CD4-positive, alpha-beta T cell treated with Interleukin-4 for 1 hour (primary cell): ENCODE measurements at regions not wholly inside any gene's neighbourhood (a gene's known extent, or its start where the extent isn't known, plus 50 kb on each side); places are given as distances from the start of the nearest gene placed in this dataset.
"Not testable (repeated sequence)": the region's sequence is repeated elsewhere in the genome, so short reads cannot be mapped to it uniquely, and the experiment has no call there.

Experiments
- DNase-seq, 2 donors: peaks; one replicate each; pipeline ENCODE4 v3.0.0-alpha.2; 2020 to 2022

GRCh38 chr7:81025360-81025759 is 106.5 kb upstream of the SEMA3C start:
- no peak for DNase-seq

DNA sequence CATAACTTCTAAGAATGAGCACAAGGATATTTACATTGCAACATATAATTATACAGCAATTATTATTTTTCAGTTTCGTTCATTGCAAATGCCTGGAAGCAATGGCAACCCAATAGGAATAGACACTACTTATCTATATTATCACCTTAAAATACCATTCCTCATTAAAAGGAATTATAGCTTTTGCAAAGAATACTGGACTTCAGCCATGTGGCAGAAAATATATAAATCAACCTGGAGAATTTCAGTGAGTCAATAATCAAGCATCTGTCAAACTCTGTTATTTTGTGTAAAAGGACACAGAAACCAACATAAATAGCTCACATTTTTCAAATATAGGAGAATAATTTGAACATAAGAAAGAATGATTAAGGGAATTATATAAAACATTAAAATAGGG is 96.1 kb upstream of the SEMA3C start:
- DNase-seq: no peak

GRCh38 chr7:81014266-81014665 is 95.4 kb upstream of the SEMA3C start:
- DNase-seq: no peak

- no peak for DNase-seq
These were observed 94.4 kb upstream of the SEMA3C start for GRCh38 chr7:81013083-81013817.

DNA sequence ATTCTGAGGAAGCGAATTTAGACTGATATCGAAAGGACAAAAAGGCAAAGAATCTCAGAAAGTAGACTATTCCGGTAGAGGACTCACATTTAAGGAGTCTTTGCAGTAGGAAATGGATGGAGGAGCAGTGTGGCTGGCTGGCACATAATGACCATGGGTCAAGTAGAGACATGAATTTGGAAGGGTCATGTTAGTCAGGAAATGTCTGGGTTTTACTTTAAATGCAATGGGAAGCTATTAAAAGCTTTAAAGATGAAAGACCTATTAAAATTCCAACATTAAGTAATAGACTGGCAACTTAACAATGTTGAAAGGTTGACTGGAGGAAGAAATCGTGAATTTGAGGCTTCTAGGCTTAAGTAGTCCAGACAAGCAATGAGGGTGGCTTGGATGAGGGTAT is 90.0 kb upstream of the SEMA3C start:
- no peak for DNase-seq

DNA sequence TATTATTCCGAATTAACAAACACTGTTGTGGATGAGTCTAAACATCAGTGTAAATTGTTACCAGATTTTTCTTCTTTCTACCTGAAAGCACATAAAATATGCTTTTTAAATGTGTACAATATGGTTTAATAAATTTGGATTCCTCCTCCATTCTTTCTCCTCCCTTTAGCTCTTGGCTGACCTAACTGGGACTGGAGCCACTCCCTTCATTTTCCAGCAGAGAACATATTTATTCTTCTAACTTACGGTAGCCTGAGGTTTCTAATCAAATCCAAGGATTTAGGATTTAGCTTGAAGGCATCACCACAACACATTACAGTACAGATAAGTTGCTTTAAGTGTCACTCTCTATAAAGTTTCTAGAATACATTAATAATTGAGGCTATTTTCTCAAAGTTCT is 88.2 kb upstream of the SEMA3C start:
- DNase-seq: no peak

DNA sequence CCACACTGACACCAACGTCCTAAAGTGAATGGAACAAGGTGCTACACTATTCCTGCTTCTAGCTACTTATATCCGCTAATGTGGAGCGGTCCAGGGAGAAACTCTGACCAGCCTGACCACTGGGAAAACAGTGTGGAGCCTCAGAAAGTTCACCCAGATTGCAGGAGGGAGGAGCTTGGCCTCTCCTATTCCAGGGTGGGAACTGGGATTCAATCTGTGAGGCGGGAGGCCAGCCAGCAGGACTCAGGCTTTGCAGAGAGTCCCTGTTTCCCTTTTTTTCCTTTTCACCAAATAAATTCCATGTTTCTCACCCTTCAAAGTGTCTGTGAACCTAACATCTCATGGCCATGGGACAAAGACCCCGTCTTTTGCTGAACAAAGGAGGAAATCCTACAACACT is 86.4 kb upstream of the SEMA3C start:
- DNase-seq: no peak

- no peak for DNase-seq
These were observed 85.2 kb upstream of the SEMA3C start for GRCh38 chr7:81004098-81004497.

DNA sequence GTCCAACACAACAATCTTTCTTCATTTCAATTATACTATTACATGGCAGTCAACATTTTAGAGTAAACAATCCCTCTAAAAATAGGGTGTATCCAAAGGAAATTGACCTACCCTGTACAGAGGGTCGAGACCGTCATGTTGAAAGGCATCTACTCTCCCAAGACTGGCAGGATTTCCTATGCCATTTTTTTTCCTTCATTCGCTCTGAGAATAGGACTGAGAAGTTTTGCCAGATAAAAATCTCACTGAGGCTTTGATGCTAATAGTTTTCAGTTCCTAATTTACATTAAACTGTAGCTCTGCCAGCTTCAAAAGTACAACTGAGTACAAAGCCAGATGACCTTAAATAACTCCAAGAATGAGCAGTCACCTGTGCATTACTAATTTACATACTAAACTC is 84.5 kb upstream of the SEMA3C start:
- DNase-seq: no peak

GRCh38 chr7:81002421-81002820 is 83.6 kb upstream of the SEMA3C start:
- no peak for DNase-seq

DNA sequence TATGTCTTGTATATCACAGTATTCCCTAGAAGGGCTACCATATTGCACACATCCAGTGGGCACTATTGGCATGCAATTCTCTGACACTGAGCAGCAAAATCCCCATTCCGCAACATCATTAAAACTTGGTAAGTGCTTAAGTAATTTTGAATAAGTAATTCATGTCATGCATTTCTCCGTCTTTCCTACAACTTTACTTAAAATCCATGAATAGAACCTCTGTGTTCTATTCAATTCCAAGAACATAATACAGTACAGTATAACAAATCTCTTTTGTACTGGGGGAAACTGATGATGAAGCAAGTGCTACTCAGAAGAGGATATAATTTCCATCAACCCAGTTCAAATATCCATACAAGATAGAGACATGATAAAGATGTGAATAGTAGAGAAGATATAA is 80.9 kb upstream of the SEMA3C start:
- no peak for DNase-seq

GRCh38 chr7:80999100-80999499 is 80.2 kb upstream of the SEMA3C start:
- DNase-seq: no peak

- DNase-seq: no peak
These were observed 79.0 kb upstream of the SEMA3C start for GRCh38 chr7:80997841-80998240.

DNA sequence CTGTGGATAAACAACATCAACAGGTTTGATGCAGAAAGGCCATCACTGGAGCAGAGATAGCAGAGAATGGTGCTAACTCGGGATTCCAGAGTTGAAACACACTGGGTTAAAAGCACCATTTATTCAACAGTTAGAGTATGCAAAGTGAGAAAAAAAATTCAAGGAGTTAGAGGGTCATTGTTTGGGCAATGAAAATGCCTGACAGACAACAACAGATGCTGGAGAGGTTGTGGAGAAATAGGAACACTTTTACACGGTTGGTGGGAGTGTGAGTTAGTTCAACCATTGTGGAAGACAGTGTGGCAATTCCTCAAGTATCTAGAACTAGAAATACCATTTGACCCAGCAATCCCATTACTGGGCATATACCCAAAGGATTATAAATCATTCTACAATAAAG is 77.4 kb upstream of the SEMA3C start:
- DNase-seq: not testable (repeated sequence)

GRCh38 chr7:80991654-80992053 is 72.8 kb upstream of the SEMA3C start:
- no peak for DNase-seq

- DNase-seq: no peak
These were observed 65.8 kb upstream of the SEMA3C start for GRCh38 chr7:80984619-80985018.

DNA sequence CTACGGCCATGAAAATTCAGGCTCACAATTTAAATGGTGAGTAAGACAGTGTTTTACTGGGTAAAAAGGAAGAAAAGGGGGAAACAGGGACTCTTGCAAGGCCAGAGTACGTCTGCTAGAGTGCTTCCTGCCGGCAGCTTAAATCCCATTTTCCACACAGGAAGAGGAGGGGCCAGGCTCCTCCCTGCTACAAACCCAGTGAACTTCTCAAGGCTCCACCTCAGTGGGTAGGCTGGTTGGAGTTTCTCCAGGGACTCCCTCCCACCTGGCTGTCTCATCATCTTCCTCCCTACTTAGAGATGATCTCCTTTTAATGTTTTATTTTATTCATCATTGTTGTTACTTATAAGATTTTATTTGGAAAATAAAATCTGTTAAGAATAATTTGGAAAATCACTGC is 62.6 kb upstream of the SEMA3C start:
- DNase-seq: no peak

DNA sequence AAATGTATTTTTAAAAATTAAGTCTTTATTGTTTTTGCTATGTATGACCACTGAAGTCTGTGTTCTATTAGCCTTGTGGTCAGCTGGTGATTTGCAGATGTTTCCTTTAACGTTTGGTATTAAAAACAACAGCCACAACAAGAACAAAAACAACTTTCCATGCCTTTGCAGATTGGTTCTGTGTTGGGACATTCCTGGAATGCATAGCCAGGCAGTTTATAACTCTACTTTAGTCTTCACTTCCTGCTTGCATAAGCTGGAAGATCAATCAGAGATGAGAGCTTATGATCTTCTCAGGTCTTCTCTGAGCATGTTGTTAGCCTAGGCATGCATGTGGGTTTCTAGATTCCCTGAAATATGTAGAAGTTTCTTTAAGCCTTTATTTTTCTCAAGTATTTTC is 58.9 kb upstream of the SEMA3C start:
- DNase-seq: no peak

- no peak for DNase-seq
These were observed 55.8 kb upstream of the SEMA3C start for GRCh38 chr7:80974396-80975358.

DNA sequence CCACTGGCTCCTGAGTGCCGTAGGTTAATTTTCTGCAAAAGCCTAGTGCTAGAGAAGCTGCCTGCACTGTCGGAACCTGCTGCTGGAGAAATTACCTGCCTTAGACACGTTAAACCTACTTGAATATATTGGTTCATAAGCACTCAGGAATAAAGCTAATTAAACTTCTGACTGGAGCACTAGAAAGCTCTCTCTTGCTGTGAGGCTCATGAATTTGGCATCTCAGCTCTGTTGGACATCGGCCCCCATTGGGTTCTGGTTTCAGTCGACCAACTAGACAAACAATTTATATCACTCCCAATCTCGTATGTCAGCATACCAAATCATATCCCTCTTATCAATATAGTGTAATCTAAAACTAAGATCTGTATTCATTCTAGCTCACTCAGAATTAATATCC is 52.4 kb upstream of the SEMA3C start:
- no peak for DNase-seq
